Esophagus squamous epithelium (tissue), 4 donors: ENCODE measurements at regions not wholly inside any gene's neighbourhood (a gene's known extent, or its start where the extent isn't known, plus 50 kb on each side); places are given as distances from the start of the nearest gene placed in this dataset.

Experiments
- CTCF ChIP-seq, 6 experiments: fragments of 450-650 bp in 4 of 6; fragments of 200-600 bp in 2 of 6; sonication (generic) in 2 of 6; IDR thresholded peaks; one replicate each; pipeline ENCODE4 v1.5.1; 2016 to 2019; ENCODE audit warnings: antibody characterized with exemption in 6 of 6, mild to moderate bottlenecking in 4 of 6, moderate library complexity in 4 of 6
- POLR2A ChIP-seq, 4 donors: fragments of 450-650 bp; IDR thresholded peaks; one replicate each; pipeline ENCODE4 v1.6.1; 2017; ENCODE audit warnings: antibody characterized with exemption in 4 of 4, mild to moderate bottlenecking in 4 of 4, moderate library complexity in 3 of 4

GRCh38 chr3:154931484-154931883 lies 148.6 kb upstream of the MME start:
- TF ChIP-seq CTCF (IDR thresholded peaks at IDR 0.05) (no peak), POLR2A (IDR thresholded peaks at IDR 0.05) (no peak)
